HG03457 (cell line): ENCODE measurements at regions not wholly inside any gene's neighbourhood (a gene's known extent, or its start where the extent isn't known, plus 50 kb on each side); places are given as distances from the start of the nearest gene placed in this dataset.
A peak's percentile ranks its signal among the peaks of the same experiment; 100 is the strongest.

Experiments used
- ATAC-seq: cut with Tn5 transposase; IDR thresholded peaks from one replicate; pipeline ENCODE4 v1.9.1; 2021; ENCODE audit warnings: moderate number of reproducible peaks; ENCODE audit not compliant: unreplicated experiment

- ATAC-seq = no peak
These were observed 156.1 kb upstream of the SLC39A10 start for GRCh38 chr2:195500879-195501278.

- ATAC-seq = no peak
These were observed 158.1 kb upstream of the SLC39A10 start for GRCh38 chr2:195498839-195499490.

- ATAC-seq = no peak
These were observed 158.8 kb upstream of the SLC39A10 start for GRCh38 chr2:195498176-195498575.

GRCh38 chr2:195496991-195497390, 160.0 kb upstream of the SLC39A10 start:
- ATAC-seq = no peak

GRCh38 chr2:195495966-195496365, 161.1 kb upstream of the SLC39A10 start:
- ATAC-seq = no peak

- no peak for ATAC-seq
These were observed 161.7 kb upstream of the SLC39A10 start for GRCh38 chr2:195495351-195495750.

- ATAC-seq = no peak
These were observed 162.6 kb upstream of the SLC39A10 start for GRCh38 chr2:195494451-195494850.

GRCh38 chr2:195493416-195493815, 163.6 kb upstream of the SLC39A10 start:
- ATAC-seq = no peak

- ATAC-seq = no peak
These were observed 166.7 kb upstream of the SLC39A10 start for GRCh38 chr2:195490319-195490718.

- ATAC-seq = no peak
These were observed 167.9 kb upstream of the SLC39A10 start for GRCh38 chr2:195489101-195489500.

- ATAC-seq = no peak
These were observed 168.5 kb upstream of the SLC39A10 start for GRCh38 chr2:195488567-195488966.

GRCh38 chr2:195486987-195487644, 169.9 kb upstream of the SLC39A10 start:
- ATAC-seq = peak; percentile 73

- no peak for ATAC-seq
These were observed 170.5 kb upstream of the SLC39A10 start for GRCh38 chr2:195486520-195486919.

GRCh38 chr2:195482010-195482409, 175.0 kb upstream of the SLC39A10 start:
- ATAC-seq = no peak

GRCh38 chr2:195480121-195480520, 176.9 kb upstream of the SLC39A10 start:
- no peak for ATAC-seq

- no peak for ATAC-seq
These were observed 177.6 kb upstream of the SLC39A10 start for GRCh38 chr2:195479407-195479806.

GRCh38 chr2:195477996-195478382, 179.0 kb upstream of the SLC39A10 start:
- ATAC-seq = peak; percentile 15

- ATAC-seq = peak; percentile 47
These were observed 179.6 kb upstream of the SLC39A10 start for GRCh38 chr2:195477248-195477995.

GRCh38 chr2:195475336-195475735, 181.7 kb upstream of the SLC39A10 start:
- no peak for ATAC-seq

GRCh38 chr2:195473862-195474261, 183.2 kb upstream of the SLC39A10 start:
- ATAC-seq = no peak

- ATAC-seq = no peak
These were observed 184.4 kb upstream of the SLC39A10 start for GRCh38 chr2:195472501-195473234.
